ENCODE measurements at regions not wholly inside any gene's neighbourhood (a gene's known extent, or its start where the extent isn't known, plus 50 kb on each side); places are given as distances from the start of the nearest gene placed in this dataset.

GRCh38 chr7:41190581-41190980, 512.3 kb downstream of the INHBA start:
- Histone ChIP-seq H4K5ac (ENCODE audit: insufficient read length, low read depth, low read length) (no peak overlapping the region), H2BK15ac (ENCODE audit: low read depth, low read length) (no peak overlapping the region), H2BK120ac (ENCODE audit: low read depth, low read length, poor library complexity, severe bottlenecking) (no peak overlapping the region), H3K4me2 (ENCODE audit: insufficient read depth, insufficient read length, low read length) (no peak overlapping the region), H3K79me1 (ENCODE audit: insufficient read depth, low read depth, low read length, poor library complexity, severe bottlenecking) (no peaks in the 10 kb centered on the region), H3K14ac (ENCODE audit: insufficient read depth, low read length) (no peak overlapping the region; the same call in 1 of the 2 replicates), H3T11ph (ENCODE audit: low read length) (no peak overlapping the region), H3K23ac (ENCODE audit: insufficient read length, low read depth, low read length) (no peak overlapping the region), H3K23me2 (ENCODE audit: insufficient read length, low read depth, low read length, poor library complexity, severe bottlenecking) (peaks cover 3% of the 10 kb centered on the region), H2BK20ac (ENCODE audit: low read depth, low read length, poor library complexity, severe bottlenecking) (no peak overlapping the region), H3K9me3 (ENCODE audit: control insufficient read depth, low read depth, low read length) (no peaks in the 10 kb centered on the region), H2BK12ac (ENCODE audit: insufficient read length, low read depth, low read length) (no peak overlapping the region), H3K4ac (ENCODE audit: low read depth, low read length) (no peak overlapping the region), H3K79me2 (ENCODE audit: insufficient read depth, low read length) (no peaks in the 10 kb centered on the region), H3K56ac (ENCODE audit: insufficient read length, low read depth, low read length) (no peak overlapping the region), H4K20me1 (ENCODE audit: control insufficient read depth, insufficient read depth, insufficient read length) (no peaks in the 10 kb centered on the region), H4K91ac (ENCODE audit: insufficient read length, low read depth, low read length) (no peak overlapping the region), H2BK5ac (ENCODE audit: insufficient read length, low read length) (no peak overlapping the region), H3K4me1 (ENCODE audit: insufficient read depth, low read length) (no peaks in the 10 kb centered on the region), H3K27ac (ENCODE audit: insufficient read length, low read depth, low read length) (no peak overlapping the region), H3K9ac (ENCODE audit: extremely low read depth, insufficient read length, low read length) (no peak overlapping the region), H3K18ac (ENCODE audit: insufficient read length, low read depth, low read length) (no peak overlapping the region), H2AFZ (ENCODE audit: low read length) (no peak overlapping the region), H4K8ac (replicated peaks; ENCODE audit: insufficient read length, low read depth, low read length) (no peak overlapping the region), H2AK5ac (ENCODE audit: insufficient read length, low read length) (no peak overlapping the region), H3K27me3 (ENCODE audit: insufficient read depth, low read length) (no peaks in the 10 kb centered on the region)
- Mint-ChIP-seq H3K27ac (peak overlapping the region in 1 of 3 experiments; percentile 7; a peak in 1 of 7 replicates), H3K27me3 (ENCODE audit: low read depth) (no peaks in the 10 kb centered on the region), H3K9me3 (no peaks in the 10 kb centered on the region; a peak in 1 of 5 replicates), H3K36me3 (ENCODE audit: insufficient read depth in 1 of 3, low read depth in 3 of 3) (no peaks in the 10 kb centered on the region), H3K4me3 (no peak overlapping the region), H3K4me1 (0 out of 4 replicates have a peak, but pooled peaks cover 0 to 5% of the 10 kb centered on the region in 2 experiments)
- no peak for DNase-seq
- WGBS (ENCODE audit: extremely low coverage, insufficient read length, low lambda C conversion rate): no CpG with 5 or more reads among the region's 2 CpGs
- no peak for TF ChIP-seq CTCF (conservative IDR thresholded peaks at IDR 0.05)

All from H9 (cell line).